ENCODE measurements at regions not wholly inside any gene's neighbourhood (a gene's known extent, or its start where the extent isn't known, plus 50 kb on each side); places are given as distances from the start of the nearest gene placed in this dataset.
"Not testable (repeated sequence)": the region's sequence is repeated elsewhere in the genome, so short reads cannot be mapped to it uniquely, and the experiment has no call there.

DNA sequence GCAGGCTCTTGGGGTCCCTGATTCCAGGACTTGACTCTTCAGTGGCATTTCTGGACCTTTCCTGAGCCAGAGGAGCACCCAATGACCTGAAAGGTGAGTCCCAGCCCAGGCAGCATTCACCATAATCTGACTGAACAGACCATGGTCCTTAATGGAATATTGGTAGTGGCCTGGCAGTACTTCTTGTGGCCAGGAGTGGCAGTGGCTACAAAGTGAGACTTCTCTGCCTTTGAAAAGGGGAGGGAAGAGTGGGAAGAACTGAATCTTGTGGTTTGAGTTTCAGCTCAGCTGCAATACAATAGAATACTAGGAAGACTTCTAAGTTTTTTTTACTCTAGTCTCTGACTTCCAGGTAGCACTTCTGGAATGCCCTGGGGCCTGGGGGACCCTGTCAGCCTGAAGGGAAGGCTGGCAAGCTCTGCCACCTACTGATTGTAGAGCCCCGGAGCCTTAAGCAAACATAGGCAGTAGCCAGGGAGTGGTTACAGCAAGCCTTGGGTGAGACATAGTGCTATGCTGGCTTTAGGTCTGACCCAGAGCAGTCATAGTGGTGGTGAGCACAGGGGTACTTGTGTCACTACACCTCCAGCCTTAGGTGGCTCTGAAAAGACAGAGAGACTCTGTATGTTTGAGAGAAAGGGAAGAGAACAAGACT lies 674.2 kb upstream of the MANEA start:
- no peak for DNase-seq

DNA sequence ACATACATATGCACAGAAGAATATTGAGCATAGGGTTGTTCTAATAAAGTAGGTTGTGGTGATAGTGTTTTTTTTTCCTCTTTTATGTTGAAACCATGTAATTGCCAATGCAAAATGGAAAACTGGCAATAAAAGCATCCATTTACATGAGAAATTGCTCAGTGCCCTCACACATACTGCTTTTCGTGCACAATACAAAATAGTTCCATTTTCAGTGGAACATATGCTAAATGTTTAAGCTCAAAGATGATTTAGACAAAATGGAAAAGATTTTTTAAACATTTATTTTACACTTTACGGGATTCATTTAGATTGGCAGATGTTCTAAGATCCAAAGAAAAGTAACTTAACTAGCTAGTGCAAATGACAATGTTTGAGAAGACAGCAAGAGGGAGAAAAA lies 678.1 kb upstream of the MANEA start:
- DNase-seq, result no peak

DNA sequence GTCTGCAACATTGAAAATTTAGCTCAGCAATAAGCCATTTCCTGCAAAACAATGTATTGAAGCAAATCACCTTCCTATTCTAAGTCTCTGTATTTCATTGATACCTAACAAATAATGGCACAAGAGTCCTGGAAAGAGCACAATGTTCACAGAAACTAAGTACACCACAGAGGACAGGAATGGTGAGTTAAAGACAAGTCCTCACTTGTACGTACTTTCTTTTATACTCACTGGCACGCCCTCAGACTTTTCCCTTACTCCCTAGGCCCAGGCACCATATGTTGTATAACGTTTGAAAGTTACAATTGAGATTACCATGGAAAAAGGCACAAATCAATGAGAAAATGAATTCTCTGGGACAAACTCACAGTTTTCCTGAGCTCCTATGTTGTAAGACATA lies 683.0 kb upstream of the MANEA start:
- no peak for DNase-seq

- DNase-seq, result no peak
Measured at GRCh38 chr6:94893327-94893726, 684.0 kb upstream of the MANEA start.

DNA sequence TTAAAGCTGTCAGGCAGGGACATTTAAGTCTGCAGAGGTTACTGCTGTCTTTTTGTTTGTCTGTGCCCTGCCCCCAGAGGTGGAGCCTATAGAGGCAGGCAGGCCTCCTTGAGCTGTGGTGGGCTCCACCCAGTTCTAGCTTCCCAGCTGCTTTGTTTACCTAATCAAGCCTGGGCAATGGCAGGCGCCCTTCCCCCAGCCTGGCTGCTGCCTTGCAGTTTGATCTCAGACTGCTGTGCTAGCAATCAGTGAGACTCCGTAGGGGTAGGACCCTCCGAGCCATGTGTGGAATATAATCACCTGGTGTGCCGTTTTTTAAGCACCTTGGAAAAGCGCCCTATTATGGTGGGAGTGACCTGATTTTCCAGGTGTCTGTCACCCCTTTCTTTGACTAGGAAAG lies 703.5 kb upstream of the MANEA start:
- DNase-seq, result not testable (repeated sequence)

GRCh38 chr6:94862112-94862511 lies 715.2 kb upstream of the MANEA start:
- no peak for DNase-seq

DNA sequence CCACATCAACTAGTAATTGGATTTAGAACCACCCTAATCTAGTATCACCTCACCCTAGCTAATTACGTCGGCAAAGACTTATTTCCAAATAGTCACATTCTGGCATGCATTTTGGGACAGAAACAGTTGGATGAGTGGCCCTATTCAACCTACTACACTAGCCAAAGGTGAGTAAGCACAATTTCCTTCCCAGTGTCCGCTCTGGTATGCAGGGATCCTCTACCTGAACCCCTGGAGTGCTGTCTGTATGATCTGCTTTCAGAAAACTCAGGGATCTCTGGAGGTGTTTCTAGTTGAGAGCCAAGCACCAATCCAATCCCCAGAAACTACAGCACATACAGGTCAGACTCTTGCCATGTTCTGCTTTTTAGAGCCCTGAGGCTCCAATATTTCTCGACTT lies 717.4 kb upstream of the MANEA start:
- no peak for DNase-seq

DNA sequence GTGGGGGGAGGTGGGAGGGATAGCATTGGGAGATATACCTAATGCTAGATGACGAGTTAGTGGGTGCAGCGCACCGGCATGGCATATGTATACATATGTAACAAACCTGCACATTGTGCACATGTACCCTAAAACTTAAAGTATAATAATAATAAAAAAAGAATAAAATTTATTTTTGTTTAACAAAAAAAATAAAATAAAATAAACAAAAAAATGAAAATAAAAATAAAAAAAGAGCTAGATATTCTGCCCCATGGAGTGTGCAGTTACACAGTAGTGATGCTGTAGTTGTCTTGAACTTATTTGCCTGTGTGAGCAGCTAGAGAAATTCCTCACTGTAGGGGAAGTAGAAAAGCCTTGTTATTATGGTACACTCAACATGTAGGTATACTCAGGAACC lies 720.3 kb upstream of the MANEA start:
- DNase-seq, result not testable (repeated sequence)

GRCh38 chr6:94851329-94851728 lies 726.0 kb upstream of the MANEA start:
- not testable (repeated sequence) for DNase-seq

GRCh38 chr6:94845742-94846141 lies 731.6 kb upstream of the MANEA start:
- DNase-seq, result no peak

DNA sequence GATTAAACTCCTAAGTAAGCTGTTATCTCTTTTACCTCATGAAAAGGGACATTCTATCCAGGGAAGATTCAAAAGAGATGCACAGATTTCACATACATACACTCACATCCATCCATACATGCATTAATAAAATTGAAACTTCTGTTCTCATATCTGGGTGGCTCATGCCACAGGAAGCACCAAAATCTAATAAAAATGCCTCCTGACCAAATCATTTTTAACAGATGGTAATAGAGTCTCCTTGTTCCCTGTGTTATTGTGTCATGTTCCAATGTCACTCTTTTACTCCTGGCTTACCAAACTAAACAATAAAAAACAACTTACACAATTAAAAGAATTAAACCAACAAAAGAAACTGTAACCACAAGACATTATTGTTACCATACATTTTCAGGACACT lies 742.1 kb upstream of the MANEA start:
- no peak for DNase-seq

GRCh38 chr6:94813806-94814205 lies 763.5 kb upstream of the MANEA start:
- DNase-seq, result no peak

DNA sequence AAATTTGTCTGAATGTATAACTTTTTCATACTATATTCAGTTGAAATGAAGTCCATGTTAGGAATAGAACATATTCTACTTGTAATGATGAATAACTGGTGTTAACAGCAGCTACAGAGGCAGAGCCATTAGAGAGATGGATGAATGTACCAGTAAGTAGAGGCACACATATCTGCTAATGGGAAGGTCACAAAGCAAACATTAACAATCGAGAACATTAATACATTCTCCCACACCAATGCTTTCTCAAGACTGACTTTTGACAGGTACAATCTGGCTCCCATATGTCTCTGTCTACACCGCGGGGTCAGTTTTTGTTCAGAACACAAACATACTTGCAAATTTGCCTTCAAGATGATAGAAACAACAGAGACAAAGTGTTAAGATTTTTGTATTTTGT lies 776.0 kb upstream of the MANEA start:
- no peak for DNase-seq

DNA sequence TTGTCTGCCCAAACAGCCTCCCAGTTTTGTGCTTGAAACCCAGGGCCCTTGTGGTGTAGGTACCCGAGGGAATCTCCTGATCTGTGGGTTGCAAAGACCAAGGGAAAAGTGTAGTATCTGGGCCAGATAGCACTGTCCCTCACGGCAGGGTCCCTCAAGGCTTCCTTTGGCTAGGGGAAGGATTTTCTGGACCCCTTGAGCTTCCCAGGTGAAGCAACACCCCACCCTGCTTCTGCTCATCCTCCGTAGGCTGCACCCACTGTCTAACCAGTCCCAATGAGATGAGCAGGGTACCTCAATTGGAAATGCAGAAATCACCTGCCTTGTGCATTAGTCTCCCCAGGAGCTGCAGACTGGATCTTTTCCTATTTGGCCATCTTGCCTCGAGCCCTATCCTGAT lies 791.8 kb upstream of the MANEA start:
- no peak for DNase-seq

GRCh38 chr6:94785081-94785480 lies 792.3 kb upstream of the MANEA start:
- not testable (repeated sequence) for DNase-seq

GRCh38 chr6:94769197-94769596 lies 808.1 kb upstream of the MANEA start:
- DNase-seq, result no peak

DNA sequence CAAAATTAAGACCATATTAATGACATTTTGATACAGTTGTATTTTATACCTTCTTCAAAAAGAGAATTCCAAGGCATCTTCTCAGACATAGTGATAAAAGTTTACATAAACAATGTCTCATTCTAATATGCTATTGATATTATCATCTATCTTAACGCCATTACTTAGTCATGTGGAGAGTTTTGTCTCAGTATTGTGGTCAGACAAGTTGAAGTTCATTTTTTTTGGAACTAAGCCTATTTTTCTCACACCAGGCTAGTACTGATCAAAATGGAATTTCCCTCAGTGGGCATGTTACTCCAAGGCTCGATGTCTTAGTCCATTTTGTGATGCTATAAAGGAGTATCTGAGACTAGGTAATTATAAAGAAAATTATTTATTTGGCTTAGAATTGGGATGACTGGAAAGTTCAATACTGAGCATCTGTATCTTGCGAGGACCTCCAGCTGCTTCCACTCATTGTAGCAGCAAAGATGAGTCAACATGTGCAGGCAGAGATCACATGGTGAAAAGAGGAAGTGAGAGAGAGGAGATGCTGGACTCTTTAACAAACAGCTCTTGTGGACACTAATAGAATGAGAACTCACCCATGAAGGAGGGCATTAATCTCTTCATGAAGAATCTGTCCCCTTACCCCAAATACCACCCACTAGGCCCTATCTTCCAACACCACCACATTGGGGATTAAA lies 825.5 kb upstream of the MANEA start:
- DNase-seq, result no peak

DNA sequence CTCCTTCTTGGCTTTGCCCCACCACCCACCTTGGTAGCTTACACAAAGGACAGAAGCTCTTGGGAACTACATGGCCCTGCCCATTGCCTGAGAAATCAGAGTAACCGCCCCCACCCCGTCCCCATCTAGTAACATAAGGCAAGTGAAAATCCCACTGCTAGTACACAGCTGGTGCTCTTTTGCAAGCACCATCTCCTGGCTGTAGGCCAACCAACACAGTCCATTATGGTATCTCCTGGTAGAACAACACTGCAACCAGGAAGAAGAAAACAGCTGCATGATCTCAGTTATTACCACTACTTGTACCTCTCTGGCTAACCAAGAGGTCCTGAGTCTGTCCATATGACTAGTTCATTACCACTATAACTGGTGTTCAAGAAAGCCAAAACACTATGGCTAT lies 841.1 kb upstream of the MANEA start:
- DNase-seq, result no peak

DNA sequence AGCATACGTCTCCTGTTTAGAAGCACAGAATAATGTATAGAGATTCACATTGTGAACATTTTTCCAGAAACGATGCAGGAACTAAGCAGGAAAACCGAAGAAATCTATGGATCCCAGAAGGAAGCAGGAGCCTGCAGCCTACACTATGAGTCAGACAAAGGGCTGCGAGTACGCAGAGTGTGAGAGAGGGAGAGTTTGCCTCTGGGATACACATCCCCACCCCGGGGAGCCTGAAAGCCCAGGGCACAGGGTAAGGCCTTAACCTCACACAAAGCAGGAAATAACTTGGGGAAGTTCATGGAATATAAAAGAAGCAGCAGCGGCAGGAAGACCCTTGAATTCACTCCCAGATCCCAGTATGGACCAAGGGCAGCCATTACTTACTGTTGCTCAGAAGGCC lies 842.1 kb upstream of the MANEA start:
- DNase-seq, result no peak

DNA sequence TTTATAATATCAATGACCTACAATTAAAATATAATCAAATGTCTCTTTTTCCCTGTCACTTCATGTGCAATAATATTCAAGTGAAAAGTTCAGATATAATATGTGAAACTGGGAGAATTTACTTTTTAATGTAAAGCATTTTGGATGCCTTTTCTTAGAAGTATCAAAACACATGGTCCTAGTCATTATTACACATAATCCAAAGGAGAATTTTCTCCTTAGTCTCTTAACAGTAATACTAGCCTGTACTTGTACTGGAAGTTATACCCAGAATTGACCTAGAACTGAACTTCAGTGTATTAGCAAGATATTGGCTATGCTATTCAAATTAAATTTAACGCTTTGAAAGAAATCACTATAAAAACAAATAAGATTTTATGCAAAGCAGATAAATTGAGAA lies 842.6 kb upstream of the MANEA start:
- no peak for DNase-seq

- DNase-seq, result no peak
Measured at GRCh38 chr6:94733066-94733465, 844.3 kb upstream of the MANEA start.

GRCh38 chr6:94727710-94728109 lies 849.6 kb upstream of the MANEA start:
- DNase-seq, result no peak

DNA sequence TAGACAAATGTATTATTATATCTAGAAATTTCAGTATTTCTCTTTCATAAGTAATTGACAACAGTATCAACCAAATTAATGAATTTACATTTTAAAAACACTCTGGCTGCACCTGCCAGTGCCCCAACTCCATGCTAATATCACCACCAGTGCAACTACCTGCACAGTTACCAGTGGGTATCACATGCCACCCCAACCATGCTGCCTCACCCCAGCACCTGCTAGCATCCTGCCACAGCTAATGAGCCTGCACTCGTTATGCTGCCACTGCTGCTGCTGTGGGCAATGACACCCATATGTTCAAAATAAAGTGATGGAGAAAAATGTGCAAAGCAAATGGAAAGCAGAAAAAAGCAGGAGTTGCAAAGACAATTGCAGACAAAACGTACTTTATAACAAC lies 855.9 kb upstream of the MANEA start:
- no peak for DNase-seq

DNA sequence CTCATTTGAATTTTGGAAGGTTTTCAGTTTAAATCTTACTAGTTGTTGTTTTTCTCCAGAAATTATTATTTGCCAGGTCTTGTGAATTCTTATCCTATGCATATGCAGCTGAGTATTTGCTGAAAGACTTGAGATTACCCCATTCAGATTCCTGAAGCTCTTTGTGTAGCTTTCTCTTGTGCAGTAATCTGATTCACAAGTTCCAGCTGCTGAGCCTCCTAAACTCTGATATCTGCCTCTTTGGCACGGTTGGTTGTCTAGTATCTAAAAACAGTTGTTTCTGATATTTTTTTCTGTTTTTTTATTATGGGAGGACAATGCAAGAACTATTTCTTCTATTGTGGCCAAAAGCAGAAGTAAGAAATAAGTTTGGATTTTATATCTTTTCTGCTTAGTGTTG lies 863.9 kb upstream of the MANEA start:
- no peak for DNase-seq

DNA sequence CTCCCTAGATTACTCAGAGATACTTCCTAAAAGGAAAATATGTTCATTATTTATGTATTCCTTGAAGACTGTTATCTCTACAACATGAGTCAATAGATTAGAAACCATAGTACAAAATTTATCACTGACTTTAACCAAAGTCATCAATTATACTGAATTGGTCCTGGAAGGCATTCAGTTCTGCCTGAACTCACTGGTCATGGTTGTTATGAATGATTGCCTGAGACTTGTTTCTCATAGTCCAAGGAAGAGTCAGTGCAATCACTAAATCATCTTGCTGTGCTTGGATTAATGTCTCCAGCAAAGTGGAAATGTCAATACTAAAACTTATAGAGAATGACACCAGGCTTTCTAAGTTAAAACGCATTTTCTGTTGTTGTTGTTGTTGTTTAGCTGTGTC lies 878.6 kb upstream of the MANEA start:
- DNase-seq, result no peak

All from right hindlimb (tissue), 1 donor.